ENCODE measurements at regions not wholly inside any gene's neighbourhood (a gene's known extent, or its start where the extent isn't known, plus 50 kb on each side); places are given as distances from the start of the nearest gene placed in this dataset.

DNA sequence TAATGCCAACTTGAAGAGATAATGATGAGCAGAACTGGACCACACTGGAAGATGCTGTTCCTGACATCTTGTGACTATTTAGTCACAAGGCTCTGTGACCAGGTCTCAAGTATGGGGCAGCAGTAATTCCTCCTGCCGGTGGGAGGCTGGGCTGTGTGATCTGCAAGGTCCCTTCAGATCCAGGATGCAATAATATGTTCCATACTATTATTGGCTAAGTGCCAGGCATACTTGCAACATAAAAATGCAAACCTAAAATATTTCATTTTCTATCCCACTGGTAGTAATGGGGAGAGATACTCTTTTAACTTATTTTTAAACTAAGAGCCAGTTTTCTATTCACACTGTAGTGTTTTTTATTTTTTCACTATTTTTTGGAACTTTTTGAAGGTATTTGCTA, 171.5 kb downstream of the CYP26A1 start:
- Histone ChIP-seq H3K27ac (no peak overlapping the region), H3K4me3 (no peak overlapping the region), H3K4me1 (replicated peaks) (peaks cover 4% of the 10 kb centered on the region; the same call in 1 of the 2 replicates), H3K9me3 (replicated peaks) (no peaks in the 10 kb centered on the region), H3K27me3 (replicated peaks) (no peaks in the 10 kb centered on the region), H3K36me3 (no peaks in the 10 kb centered on the region)
- DNase-seq (ENCODE audit: low read depth in 1 of 2, low spot score in 2 of 2), result no peak

DNA sequence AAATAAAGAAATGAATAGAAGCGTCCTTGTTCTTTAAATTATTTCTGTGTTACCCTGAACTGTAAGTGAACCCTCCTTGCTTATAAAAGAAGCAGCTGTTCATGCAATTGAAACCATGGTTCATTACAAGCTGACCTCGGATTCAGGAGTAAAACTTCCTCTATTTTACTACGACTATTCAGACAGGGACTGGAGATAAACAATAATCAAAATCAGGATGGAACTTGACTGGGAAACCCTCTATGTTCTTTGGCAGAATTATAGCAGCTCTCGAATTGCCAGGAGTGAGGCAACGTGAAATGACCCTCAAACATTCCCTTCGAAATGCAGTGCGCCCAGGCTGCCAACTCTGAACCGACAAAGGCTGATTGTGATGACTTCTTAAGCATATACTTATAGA, 172.1 kb downstream of the CYP26A1 start:
- H3K36me3 ChIP-seq, result no peaks in the 10 kb centered on the region
- no peaks in the 10 kb centered on the region for H3K9me3 ChIP-seq (replicated peaks)
- no peaks in the 10 kb centered on the region for H3K27me3 ChIP-seq (replicated peaks)
- no peak overlapping the region for H3K27ac ChIP-seq
- no peak overlapping the region for H3K4me3 ChIP-seq
- no peak for DNase-seq (ENCODE audit: low read depth in 1 of 2, low spot score in 2 of 2)
- peaks cover 4% of the 10 kb centered on the region; the same call in 1 of the 2 replicates for H3K4me1 ChIP-seq (replicated peaks)

DNA sequence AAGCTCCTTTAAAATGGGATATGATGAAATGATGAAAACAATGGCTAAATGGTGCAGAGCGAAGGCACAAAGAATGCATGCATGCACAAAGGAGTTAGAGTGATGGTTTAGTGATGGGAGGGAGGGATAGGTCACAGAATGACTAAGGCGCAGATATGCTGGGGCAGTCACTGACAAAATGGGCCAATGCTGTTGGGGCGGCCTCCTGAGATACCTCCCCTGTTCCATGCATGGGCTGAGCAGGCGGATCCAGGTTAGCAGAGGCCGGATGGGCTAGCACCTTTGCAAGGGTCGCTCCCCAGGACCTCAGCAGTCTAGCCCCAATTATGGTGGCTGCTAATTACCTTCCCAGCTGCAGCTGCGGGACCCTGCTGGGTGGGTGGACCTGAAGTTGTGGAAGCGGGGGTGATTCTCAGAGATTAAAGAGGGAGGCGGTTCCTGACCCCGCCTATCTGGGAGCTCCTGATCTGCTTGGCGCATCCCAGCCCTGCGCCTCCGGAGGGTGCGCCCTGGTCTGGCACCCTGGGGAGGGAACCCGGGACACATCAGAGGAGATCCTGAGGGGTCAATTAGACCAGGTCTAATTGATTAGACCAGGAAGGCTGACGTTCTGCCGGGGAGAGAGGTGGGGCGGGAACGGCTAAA, 175.0 kb downstream of the CYP26A1 start:
- DNase-seq (ENCODE audit: low read depth in 1 of 2, low spot score in 2 of 2), result no peak
- no peak overlapping the region for H3K4me3 ChIP-seq
- H3K4me1 ChIP-seq (replicated peaks), result peaks cover 4% of the 10 kb centered on the region; the same call in 1 of the 2 replicates
- no peaks in the 10 kb centered on the region for H3K36me3 ChIP-seq
- H3K27me3 ChIP-seq (replicated peaks), result no peaks in the 10 kb centered on the region
- no peak overlapping the region for H3K27ac ChIP-seq
- H3K9me3 ChIP-seq (replicated peaks), result no peaks in the 10 kb centered on the region

DNA sequence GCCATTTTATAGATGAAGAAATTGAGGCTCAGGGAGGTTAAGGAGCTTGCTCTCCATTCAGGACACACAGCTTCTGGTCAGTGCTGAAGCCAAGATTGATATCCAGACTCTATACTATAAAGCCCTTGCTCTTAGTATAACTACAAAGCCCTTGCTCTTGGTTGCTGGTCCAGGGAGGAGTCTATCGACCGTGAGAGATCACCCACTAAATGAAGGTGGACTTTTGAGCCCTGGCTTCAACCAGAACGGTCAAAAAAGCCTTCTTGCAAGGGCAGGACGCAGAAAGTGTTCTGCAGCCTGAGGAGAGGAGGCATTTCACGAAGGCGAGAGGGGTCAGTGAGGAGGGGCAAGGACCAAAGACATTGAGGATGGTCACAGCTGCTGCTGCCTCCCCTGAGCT, 176.3 kb downstream of the CYP26A1 start:
- no peak overlapping the region for H3K4me3 ChIP-seq
- H3K4me1 ChIP-seq (replicated peaks), result no peaks in the 10 kb centered on the region
- H3K27me3 ChIP-seq (replicated peaks), result no peaks in the 10 kb centered on the region
- H3K36me3 ChIP-seq, result no peaks in the 10 kb centered on the region
- no peaks in the 10 kb centered on the region for H3K9me3 ChIP-seq (replicated peaks)
- no peak for DNase-seq (ENCODE audit: low read depth in 1 of 2, low spot score in 2 of 2)
- H3K27ac ChIP-seq, result no peak overlapping the region

DNA sequence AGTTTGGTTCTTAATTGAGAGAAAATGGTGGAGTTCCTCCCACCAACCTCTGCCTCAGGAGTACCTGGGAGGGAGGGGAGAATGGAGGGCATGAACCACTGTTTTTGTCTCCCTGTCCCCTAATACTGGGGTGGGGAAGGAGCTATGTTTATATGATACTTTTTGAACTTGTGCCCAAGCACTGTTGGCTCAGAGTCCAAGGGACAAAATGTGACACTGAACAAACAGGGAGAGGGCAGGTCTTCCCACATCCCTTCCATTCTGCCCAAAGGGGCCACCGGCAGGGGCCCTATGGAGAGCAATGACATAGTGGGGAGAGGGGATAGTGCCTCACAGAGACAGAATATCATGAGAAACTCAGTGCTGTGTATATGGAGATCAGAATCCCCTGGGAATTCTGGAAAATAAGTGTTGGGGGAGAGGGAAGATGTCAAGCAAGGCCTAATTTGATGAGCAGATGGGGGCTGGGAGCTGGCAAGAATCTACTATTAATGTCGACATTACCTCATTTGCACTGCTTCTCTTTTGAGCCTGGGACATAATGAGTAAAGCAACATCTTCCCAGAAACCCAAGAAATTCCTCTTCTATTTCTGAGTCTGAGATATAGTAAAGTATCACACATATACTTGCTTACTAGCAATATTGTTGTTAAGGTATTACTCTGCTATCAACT, 180.6 kb downstream of the CYP26A1 start:
- Histone ChIP-seq H3K4me1 (replicated peaks) (no peaks in the 10 kb centered on the region), H3K27ac (no peak overlapping the region), H3K27me3 (replicated peaks) (no peaks in the 10 kb centered on the region), H3K9me3 (replicated peaks) (no peaks in the 10 kb centered on the region), H3K4me3 (no peak overlapping the region), H3K36me3 (no peaks in the 10 kb centered on the region)
- DNase-seq (ENCODE audit: low read depth in 1 of 2, low spot score in 2 of 2), result no peak

DNA sequence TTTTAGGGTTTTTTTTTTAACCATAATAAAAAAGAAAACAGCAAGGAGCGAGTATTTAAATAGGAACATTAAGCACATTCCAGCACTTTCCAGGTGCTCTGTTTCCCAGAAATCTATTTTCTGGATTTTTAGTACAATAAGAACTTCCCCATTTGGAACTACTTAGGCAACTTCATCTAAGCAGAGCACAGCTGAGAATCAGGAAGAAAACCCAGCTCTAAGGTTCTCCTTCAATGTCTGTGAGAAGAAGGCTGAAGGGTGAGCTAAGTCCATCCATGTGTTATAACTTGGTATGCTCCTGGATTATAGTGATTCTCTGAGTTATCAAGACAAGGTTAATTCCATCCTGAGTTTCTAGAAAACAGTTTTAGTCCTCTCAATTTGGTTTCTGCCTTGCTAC, 181.9 kb downstream of the CYP26A1 start:
- Histone ChIP-seq H3K4me1 (replicated peaks) (no peaks in the 10 kb centered on the region), H3K4me3 (no peak overlapping the region), H3K9me3 (replicated peaks) (no peaks in the 10 kb centered on the region), H3K36me3 (no peaks in the 10 kb centered on the region), H3K27ac (no peak overlapping the region), H3K27me3 (replicated peaks) (no peaks in the 10 kb centered on the region)
- DNase-seq (ENCODE audit: low read depth in 1 of 2, low spot score in 2 of 2), result no peak
